ENCODE measurements at regions not wholly inside any gene's neighbourhood (a gene's known extent, or its start where the extent isn't known, plus 50 kb on each side); places are given as distances from the start of the nearest gene placed in this dataset.
"Not testable (repeated sequence)": the region's sequence is repeated elsewhere in the genome, so short reads cannot be mapped to it uniquely, and the experiment has no call there.

GRCh38 chr16:60363566-60363965 lies 1629.5 kb upstream of the GOT2 start:
- no peak overlapping the region for H3K27ac ChIP-seq (ENCODE audit: extremely low read depth, low read depth, low read length)
- FAIRE-seq (no peak), DNase-seq (ENCODE audit: extremely low read depth in 1 of 4, low spot score in 3 of 4) (no peak), ATAC-seq (no peak)
- CTCF ChIA-PET (ENCODE audit: low intra/inter-chr PET ratio) = no interaction called here
- TF ChIP-seq KHSRP (IDR thresholded peaks at IDR 0.05) (no peak), ZNF76 (CRISPR knock-in tag; IDR thresholded peaks at IDR 0.05; ENCODE audit: borderline replicate concordance) (no peak), ZNF79 (CRISPR knock-in tag; IDR thresholded peaks at IDR 0.05; ENCODE audit: low read depth) (no peak)
- no peaks in the 10 kb centered on the region for H3K27me3 ChIP-seq (ENCODE audit: control insufficient read depth in 2 of 2, insufficient read depth in 2 of 2, low read length in 2 of 2)
- no peaks in the 10 kb centered on the region for H3K36me3 ChIP-seq (ENCODE audit: control insufficient read depth, insufficient read depth, low read length)
- POLR2A ChIA-PET = no interaction called here
- in situ Hi-C loops (cut with MboI) = no loop called here
- H4K20me1 ChIP-seq (replicated peaks; ENCODE audit: control insufficient read depth, insufficient read depth, low read length) = no peaks in the 10 kb centered on the region
- no peak overlapping the region for H2AFZ ChIP-seq (ENCODE audit: low read depth, low read length)
- H3K4me3 ChIP-seq = no peak overlapping the region
- intact Hi-C loops (cut with micrococcal nuclease) = no loop called here
- no peaks in the 10 kb centered on the region for H3K9me3 ChIP-seq (replicated peaks; ENCODE audit: control insufficient read depth, insufficient read depth, low read depth, low read length)
- H3K9me1 ChIP-seq (ENCODE audit: control insufficient read depth, insufficient read depth, low read length) = no peaks in the 10 kb centered on the region
- no peak overlapping the region for H3K9ac ChIP-seq (ENCODE audit: insufficient read depth in 1 of 2, low read depth in 2 of 2, low read length in 2 of 2)
- BruUV-seq (replicated peaks) = no TSS peak
- H3K4me2 ChIP-seq (ENCODE audit: insufficient read depth, low read length) = no peak overlapping the region
- H3K4me1 ChIP-seq (replicated peaks in 1 of 2; ENCODE audit: control insufficient read depth in 2 of 2, insufficient read depth in 2 of 2, low read length in 2 of 2) = no peaks in the 10 kb centered on the region
- no peaks in the 10 kb centered on the region for H3K79me2 ChIP-seq (ENCODE audit: control insufficient read depth, insufficient read depth, low read length)
- 0% methylated on average over 5 of the region's 6 CpGs for WGBS (ENCODE audit: insufficient coverage, low coverage, missing lambda C conversion rate)

- H3K4me1 ChIP-seq (replicated peaks in 1 of 2; ENCODE audit: control insufficient read depth in 2 of 2, insufficient read depth in 2 of 2, low read length in 2 of 2); POLR2A ChIA-PET; H3K9me1 ChIP-seq (ENCODE audit: control insufficient read depth, insufficient read depth, low read length); H3K4me3 ChIP-seq; H3K27me3 ChIP-seq (ENCODE audit: control insufficient read depth in 2 of 2, insufficient read depth in 2 of 2, low read length in 2 of 2); H2AFZ ChIP-seq (ENCODE audit: low read depth, low read length); ATAC-seq; DNase-seq (ENCODE audit: extremely low read depth in 1 of 4, low spot score in 3 of 4); in situ Hi-C loops (cut with MboI); CTCF ChIA-PET (ENCODE audit: low intra/inter-chr PET ratio); H3K36me3 ChIP-seq (ENCODE audit: control insufficient read depth, insufficient read depth, low read length); intact Hi-C loops (cut with micrococcal nuclease); BruUV-seq (replicated peaks); H3K9ac ChIP-seq (ENCODE audit: insufficient read depth in 1 of 2, low read depth in 2 of 2, low read length in 2 of 2); FAIRE-seq; H4K20me1 ChIP-seq (replicated peaks; ENCODE audit: control insufficient read depth, insufficient read depth, low read length); H3K9me3 ChIP-seq (replicated peaks; ENCODE audit: control insufficient read depth, insufficient read depth, low read depth, low read length); H3K27ac ChIP-seq (ENCODE audit: extremely low read depth, low read depth, low read length); H3K4me2 ChIP-seq (ENCODE audit: insufficient read depth, low read length); H3K79me2 ChIP-seq (ENCODE audit: control insufficient read depth, insufficient read depth, low read length): not testable (repeated sequence)
- whole genome bisulfite sequencing (ENCODE audit: insufficient coverage, low coverage, missing lambda C conversion rate) = 5% methylated on average over 11 of the region's 13 CpGs
Measured at GRCh38 chr16:60359866-60360265, 1625.8 kb upstream of the GOT2 start.

- H3K27ac ChIP-seq (ENCODE audit: extremely low read depth, low read depth, low read length); POLR2A ChIA-PET; BruUV-seq (replicated peaks); H3K9me1 ChIP-seq (ENCODE audit: control insufficient read depth, insufficient read depth, low read length); in situ Hi-C loops (cut with MboI); ATAC-seq; DNase-seq (ENCODE audit: extremely low read depth in 1 of 4, low spot score in 3 of 4); H3K4me2 ChIP-seq (ENCODE audit: insufficient read depth, low read length); H3K9me3 ChIP-seq (replicated peaks; ENCODE audit: control insufficient read depth, insufficient read depth, low read depth, low read length); H3K9ac ChIP-seq (ENCODE audit: insufficient read depth in 1 of 2, low read depth in 2 of 2, low read length in 2 of 2); FAIRE-seq; H4K20me1 ChIP-seq (replicated peaks; ENCODE audit: control insufficient read depth, insufficient read depth, low read length); H3K4me1 ChIP-seq (replicated peaks in 1 of 2; ENCODE audit: control insufficient read depth in 2 of 2, insufficient read depth in 2 of 2, low read length in 2 of 2); H3K36me3 ChIP-seq (ENCODE audit: control insufficient read depth, insufficient read depth, low read length); H3K4me3 ChIP-seq; H3K27me3 ChIP-seq (ENCODE audit: control insufficient read depth in 2 of 2, insufficient read depth in 2 of 2, low read length in 2 of 2); H3K79me2 ChIP-seq (ENCODE audit: control insufficient read depth, insufficient read depth, low read length); CTCF ChIA-PET (ENCODE audit: low intra/inter-chr PET ratio); intact Hi-C loops (cut with micrococcal nuclease); H2AFZ ChIP-seq (ENCODE audit: low read depth, low read length): not testable (repeated sequence)
- 0% methylated on average over 12 of the region's 17 CpGs for WGBS (ENCODE audit: insufficient coverage, low coverage, missing lambda C conversion rate)
Measured at GRCh38 chr16:60359412-60359811, 1625.3 kb upstream of the GOT2 start.

- in situ Hi-C loops (cut with MboI); H3K79me2 ChIP-seq (ENCODE audit: control insufficient read depth, insufficient read depth, low read length); H3K36me3 ChIP-seq (ENCODE audit: control insufficient read depth, insufficient read depth, low read length); POLR2A ChIA-PET; H3K9me3 ChIP-seq (replicated peaks; ENCODE audit: control insufficient read depth, insufficient read depth, low read depth, low read length); FAIRE-seq; H3K9ac ChIP-seq (ENCODE audit: insufficient read depth in 1 of 2, low read depth in 2 of 2, low read length in 2 of 2); BruUV-seq (replicated peaks); DNase-seq (ENCODE audit: extremely low read depth in 1 of 4, low spot score in 3 of 4); ATAC-seq; H3K27ac ChIP-seq (ENCODE audit: extremely low read depth, low read depth, low read length); H3K9me1 ChIP-seq (ENCODE audit: control insufficient read depth, insufficient read depth, low read length); CTCF ChIA-PET (ENCODE audit: low intra/inter-chr PET ratio); H3K4me1 ChIP-seq (replicated peaks in 1 of 2; ENCODE audit: control insufficient read depth in 2 of 2, insufficient read depth in 2 of 2, low read length in 2 of 2); H3K4me3 ChIP-seq; H2AFZ ChIP-seq (ENCODE audit: low read depth, low read length); H3K4me2 ChIP-seq (ENCODE audit: insufficient read depth, low read length); H4K20me1 ChIP-seq (replicated peaks; ENCODE audit: control insufficient read depth, insufficient read depth, low read length); intact Hi-C loops (cut with micrococcal nuclease); H3K27me3 ChIP-seq (ENCODE audit: control insufficient read depth in 2 of 2, insufficient read depth in 2 of 2, low read length in 2 of 2): not testable (repeated sequence)
- WGBS (ENCODE audit: insufficient coverage, low coverage, missing lambda C conversion rate) = under 1% methylated on average over 21 of the region's 29 CpGs
Measured at GRCh38 chr16:60357876-60358522, 1623.9 kb upstream of the GOT2 start.
